GM12878 (cell line): ENCODE measurements at regions not wholly inside any gene's neighbourhood (a gene's known extent, or its start where the extent isn't known, plus 50 kb on each side); places are given as distances from the start of the nearest gene placed in this dataset.

Experiments used
- CHD1 ChIP-seq: IDR thresholded peaks from 2 replicates; pipeline ENCODE4 v1.6.1; 2012; ENCODE audit warnings: low read depth, low read length, improper control_type of control experiment
- EP300 ChIP-seq, 2 experiments: fragments of 150-350 bp in 1 of 2; IDR thresholded peaks; 2 replicates each; pipeline ENCODE4 v1.6.1; 2011 to 2012; ENCODE audit warnings: low read depth in 2 of 2, low read length in 2 of 2, borderline replicate concordance in 1 of 2, improper control_type of control experiment in 1 of 2, inconsistent platforms in 1 of 2; ENCODE audit not compliant: control insufficient read depth in 1 of 2
- PML ChIP-seq: IDR thresholded peaks from 2 replicates; pipeline ENCODE4 v1.6.1; 2012; ENCODE audit warnings: low read length, inconsistent platforms
- POLR2A ChIP-seq: IDR thresholded peaks from 2 replicates; pipeline ENCODE4 v1.6.1; 2011; ENCODE audit warnings: low read depth, mild to moderate bottlenecking, low read length
- SP1 ChIP-seq: IDR thresholded peaks from one replicate; pipeline ENCODE4 v1.6.1; 2011; ENCODE audit warnings: low read depth, low read length
- ZNF384 ChIP-seq: IDR thresholded peaks from 2 replicates; pipeline ENCODE4 v1.6.1; 2012; ENCODE audit warnings: low read depth, mild to moderate bottlenecking, low read length, improper control_type of control experiment, borderline replicate concordance
- TF ChIP-seq, protein P1 (sequence below), 3 experiments: IDR thresholded peaks in 2 of 3; conservative IDR thresholded peaks in 1 of 3; 2 replicates each; pipeline ENCODE4 v1.5.1; 2011; ENCODE audit warnings: low read depth in 3 of 3, low read length in 3 of 3, mild to moderate bottlenecking in 3 of 3, control low read depth in 2 of 3, moderate library complexity in 2 of 3, inconsistent platforms in 1 of 3, mixed read lengths in 1 of 3; ENCODE audit not compliant: control insufficient read depth in 2 of 3, insufficient read depth in 1 of 3; ENCODE audit errors: extremely low read depth in 1 of 3
- TF ChIP-seq, protein P2 (sequence below): fragments of 450-650 bp; IDR thresholded peaks from 2 replicates; pipeline ENCODE4 v1.6.1; 2016; ENCODE audit warnings: mild to moderate bottlenecking
- TF ChIP-seq, protein P3 (sequence below): IDR thresholded peaks from 2 replicates; pipeline ENCODE4 v1.6.1; 2012; ENCODE audit warnings: improper control_type of control experiment, low read depth, low read length; ENCODE audit not compliant: insufficient replicate concordance

DNA sequence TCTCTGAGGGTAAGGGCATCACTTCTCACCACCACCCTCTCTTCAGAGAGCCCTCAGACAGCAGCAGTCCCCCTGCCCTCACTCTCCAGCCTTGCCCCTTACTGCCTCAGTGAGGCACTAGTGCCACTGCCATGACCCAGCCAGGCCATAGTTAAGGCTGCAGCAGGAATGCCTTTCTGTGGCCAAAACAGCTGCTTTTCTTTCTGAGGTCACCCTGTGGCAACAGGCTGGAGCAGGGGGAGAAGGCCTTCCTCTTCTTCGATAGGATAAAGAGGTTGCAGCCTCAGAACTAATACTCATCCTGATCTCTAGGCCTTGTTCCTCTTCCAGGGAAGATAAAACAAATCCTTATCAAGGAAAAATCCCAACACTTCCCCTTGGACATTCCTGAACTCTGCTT lies 56.8 kb upstream of the ECI2 start:
- TF ChIP-seq ZNF384 (no peak), CHD1 (no peak), SP1 (no peak), POLR2A (no peak), EP300 (IDR thresholded peaks at IDR 0.05; ENCODE audit: borderline replicate concordance in 1 of 2, control insufficient read depth in 1 of 2, low read depth in 2 of 2, low read length in 2 of 2) (no peak), PML (no peak)
- TF ChIP-seq, protein P1, sequence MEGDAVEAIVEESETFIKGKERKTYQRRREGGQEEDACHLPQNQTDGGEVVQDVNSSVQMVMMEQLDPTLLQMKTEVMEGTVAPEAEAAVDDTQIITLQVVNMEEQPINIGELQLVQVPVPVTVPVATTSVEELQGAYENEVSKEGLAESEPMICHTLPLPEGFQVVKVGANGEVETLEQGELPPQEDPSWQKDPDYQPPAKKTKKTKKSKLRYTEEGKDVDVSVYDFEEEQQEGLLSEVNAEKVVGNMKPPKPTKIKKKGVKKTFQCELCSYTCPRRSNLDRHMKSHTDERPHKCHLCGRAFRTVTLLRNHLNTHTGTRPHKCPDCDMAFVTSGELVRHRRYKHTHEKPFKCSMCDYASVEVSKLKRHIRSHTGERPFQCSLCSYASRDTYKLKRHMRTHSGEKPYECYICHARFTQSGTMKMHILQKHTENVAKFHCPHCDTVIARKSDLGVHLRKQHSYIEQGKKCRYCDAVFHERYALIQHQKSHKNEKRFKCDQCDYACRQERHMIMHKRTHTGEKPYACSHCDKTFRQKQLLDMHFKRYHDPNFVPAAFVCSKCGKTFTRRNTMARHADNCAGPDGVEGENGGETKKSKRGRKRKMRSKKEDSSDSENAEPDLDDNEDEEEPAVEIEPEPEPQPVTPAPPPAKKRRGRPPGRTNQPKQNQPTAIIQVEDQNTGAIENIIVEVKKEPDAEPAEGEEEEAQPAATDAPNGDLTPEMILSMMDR (IDR thresholded peaks at IDR 0.05 in 2 of 3, conservative IDR thresholded peaks at IDR 0.05 in 1 of 3; ENCODE audit: control insufficient read depth in 2 of 3, extremely low read depth in 1 of 3, insufficient read depth in 1 of 3, low read depth in 3 of 3, low read length in 3 of 3), result no peak
- TF ChIP-seq, protein P2, sequence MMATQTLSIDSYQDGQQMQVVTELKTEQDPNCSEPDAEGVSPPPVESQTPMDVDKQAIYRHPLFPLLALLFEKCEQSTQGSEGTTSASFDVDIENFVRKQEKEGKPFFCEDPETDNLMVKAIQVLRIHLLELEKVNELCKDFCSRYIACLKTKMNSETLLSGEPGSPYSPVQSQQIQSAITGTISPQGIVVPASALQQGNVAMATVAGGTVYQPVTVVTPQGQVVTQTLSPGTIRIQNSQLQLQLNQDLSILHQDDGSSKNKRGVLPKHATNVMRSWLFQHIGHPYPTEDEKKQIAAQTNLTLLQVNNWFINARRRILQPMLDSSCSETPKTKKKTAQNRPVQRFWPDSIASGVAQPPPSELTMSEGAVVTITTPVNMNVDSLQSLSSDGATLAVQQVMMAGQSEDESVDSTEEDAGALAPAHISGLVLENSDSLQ, result no peak
- TF ChIP-seq, protein P3, sequence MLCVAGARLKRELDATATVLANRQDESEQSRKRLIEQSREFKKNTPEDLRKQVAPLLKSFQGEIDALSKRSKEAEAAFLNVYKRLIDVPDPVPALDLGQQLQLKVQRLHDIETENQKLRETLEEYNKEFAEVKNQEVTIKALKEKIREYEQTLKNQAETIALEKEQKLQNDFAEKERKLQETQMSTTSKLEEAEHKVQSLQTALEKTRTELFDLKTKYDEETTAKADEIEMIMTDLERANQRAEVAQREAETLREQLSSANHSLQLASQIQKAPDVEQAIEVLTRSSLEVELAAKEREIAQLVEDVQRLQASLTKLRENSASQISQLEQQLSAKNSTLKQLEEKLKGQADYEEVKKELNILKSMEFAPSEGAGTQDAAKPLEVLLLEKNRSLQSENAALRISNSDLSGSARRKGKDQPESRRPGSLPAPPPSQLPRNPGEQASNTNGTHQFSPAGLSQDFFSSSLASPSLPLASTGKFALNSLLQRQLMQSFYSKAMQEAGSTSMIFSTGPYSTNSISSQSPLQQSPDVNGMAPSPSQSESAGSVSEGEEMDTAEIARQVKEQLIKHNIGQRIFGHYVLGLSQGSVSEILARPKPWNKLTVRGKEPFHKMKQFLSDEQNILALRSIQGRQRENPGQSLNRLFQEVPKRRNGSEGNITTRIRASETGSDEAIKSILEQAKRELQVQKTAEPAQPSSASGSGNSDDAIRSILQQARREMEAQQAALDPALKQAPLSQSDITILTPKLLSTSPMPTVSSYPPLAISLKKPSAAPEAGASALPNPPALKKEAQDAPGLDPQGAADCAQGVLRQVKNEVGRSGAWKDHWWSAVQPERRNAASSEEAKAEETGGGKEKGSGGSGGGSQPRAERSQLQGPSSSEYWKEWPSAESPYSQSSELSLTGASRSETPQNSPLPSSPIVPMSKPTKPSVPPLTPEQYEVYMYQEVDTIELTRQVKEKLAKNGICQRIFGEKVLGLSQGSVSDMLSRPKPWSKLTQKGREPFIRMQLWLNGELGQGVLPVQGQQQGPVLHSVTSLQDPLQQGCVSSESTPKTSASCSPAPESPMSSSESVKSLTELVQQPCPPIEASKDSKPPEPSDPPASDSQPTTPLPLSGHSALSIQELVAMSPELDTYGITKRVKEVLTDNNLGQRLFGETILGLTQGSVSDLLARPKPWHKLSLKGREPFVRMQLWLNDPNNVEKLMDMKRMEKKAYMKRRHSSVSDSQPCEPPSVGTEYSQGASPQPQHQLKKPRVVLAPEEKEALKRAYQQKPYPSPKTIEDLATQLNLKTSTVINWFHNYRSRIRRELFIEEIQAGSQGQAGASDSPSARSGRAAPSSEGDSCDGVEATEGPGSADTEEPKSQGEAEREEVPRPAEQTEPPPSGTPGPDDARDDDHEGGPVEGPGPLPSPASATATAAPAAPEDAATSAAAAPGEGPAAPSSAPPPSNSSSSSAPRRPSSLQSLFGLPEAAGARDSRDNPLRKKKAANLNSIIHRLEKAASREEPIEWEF, result no peak
